Heart right ventricle (tissue), 16 donors: ENCODE measurements at regions not wholly inside any gene's neighbourhood (a gene's known extent, or its start where the extent isn't known, plus 50 kb on each side); places are given as distances from the start of the nearest gene placed in this dataset.

Experiments used
- ATAC-seq, 8 donors: fragments of 200-7000 bp; cut with Tn5 transposase; one replicate each; pipeline ENCODE4 v1.9.1; 2020; ENCODE audit warnings: mild to moderate bottlenecking in 8 of 8, moderate library complexity in 8 of 8, moderate number of reproducible peaks in 1 of 8
- DNase-seq, 2 donors: peaks; one replicate each; pipeline ENCODE4 v3.0.0-alpha.2; 2020
- H3K27ac ChIP-seq, 10 donors: fragments of 200-600 bp; sonication (generic) in 2 of 10; one replicate each; pipeline versions ENCODE4 v1.5.0 to v1.8.0; 2020 to 2022; ENCODE audit warnings: mild to moderate bottlenecking in 3 of 10
- H3K27me3 ChIP-seq, 7 donors: fragments of 200-600 bp; one replicate each; pipeline ENCODE4 v1.8.0; 2021 to 2022; ENCODE audit warnings: mild to moderate bottlenecking in 2 of 7
- H3K36me3 ChIP-seq, 9 donors: fragments of 200-600 bp; sonication (generic) in 1 of 9; one replicate each; pipeline versions ENCODE4 v1.5.0 to v1.8.0; 2020 to 2022; ENCODE audit warnings: mild to moderate bottlenecking in 2 of 9
- H3K4me1 ChIP-seq, 9 donors: fragments of 200-600 bp; sonication (generic) in 1 of 9; one replicate each; pipeline versions ENCODE4 v1.5.0 to v1.8.0; 2020 to 2022; ENCODE audit warnings: mild to moderate bottlenecking in 4 of 9
- H3K4me3 ChIP-seq, 10 donors: fragments of 200-600 bp; sonication (generic) in 2 of 10; one replicate each; pipeline versions ENCODE4 v1.5.0 to v1.8.0; 2020 to 2022; ENCODE audit warnings: mild to moderate bottlenecking in 7 of 10, moderate library complexity in 2 of 10
- H3K9me3 ChIP-seq, 11 donors: fragments of 200-600 bp in 10 of 11; sonication (generic) in 2 of 11; one replicate each; pipeline versions ENCODE4 v1.5.0 to v1.8.0; 2013 to 2022; ENCODE audit warnings: mild to moderate bottlenecking in 2 of 11, control low read depth in 1 of 11, moderate library complexity in 1 of 11
- CTCF ChIP-seq, 9 donors: fragments of 200-600 bp; sonication (generic) in 2 of 9; IDR thresholded peaks; one replicate each; pipeline versions ENCODE4 v1.5.0 to v1.8.0; 2021 to 2022; ENCODE audit warnings: antibody characterized with exemption in 9 of 9, mild to moderate bottlenecking in 5 of 9, moderate library complexity in 1 of 9
- WGBS, 2 donors: extraction: QIAGEN DNeasy Blood & Tissue Kit; methylation state at CpG; one replicate each; pipeline ENCODE4 v1.1.7; 2013; ENCODE audit warnings: inconsistent platforms in 1 of 2; 5-methylcytosine and 5-hydroxymethylcytosine counted together
- intact Hi-C, 10 donors: fragments of 100-400 bp; cut with DNase I; formaldehyde crosslinking; loops; one replicate each; pipeline versions ENCODE4 v1.11.1 to v1.14.2; 2022
- donor health status: Arrhythmogenic right ventricular cardiomyopathy.
- donor health status: ischemic (EF 13 %, LVEDD 7.1; RV severe dilation, severe dysfunction).
- donor health status: healthy with polysubstance abuse.
- donor health status: DM: no; HTN: yes; CAD: no.
- donor health status: DM: no; HTN: no; CAD: no.
- donor health status: ischemic (EF 25% LVEDD 6.9; RV normal size, moderate dysfunction).
- donor health status: ischemic (EF 25% LVEDD 5.7; RV mildly dilated, moderate dysfunction).
- donor health status: healthy.
- donor health status: DM: yes; HTN: yes; CAD: no.
- donor health status: Ischemic cardiomyopathy.
- donor health status: ischemic (EF 35%, LVEDD 5.7; RV mildly dilated, moderate dysfunction).
- donor health status: nonischemic (EF 11% LVEDD 7.7; RV severe dilation, severe dysfunction).
- donor health status: DM: yes; HTN: yes; CAD: no.
- donor health status: PGD.
- donor health status: ischemic (EF 29% LVEDD 5.4; RV normal size, mild dysfunction).
- donor health status: nonischemic (EF 23%, LVEDD 6.1; RV moderate dilation, normal function).

GRCh38 chr18:72041313-72042032, 502.7 kb downstream of the CBLN2 start:
- Histone ChIP-seq H3K9me3 (peaks cover 0 to 4% (median 0%) of the 10 kb centered on the region in 11 donors), H3K27me3 (no peaks in the 10 kb centered on the region), H3K4me3 (no peak overlapping the region), H3K4me1 (no peaks in the 10 kb centered on the region), H3K36me3 (no peaks in the 10 kb centered on the region), H3K27ac (no peak overlapping the region)
- TF ChIP-seq CTCF (IDR thresholded peaks at IDR 0.05) = no peak
- intact Hi-C loops = no loop called here
- ATAC-seq = no peak
- no peak for DNase-seq
- 60 to 66% methylated on average over 7 of the region's 7 CpGs for WGBS, 2 donors

- intact Hi-C loops = loop anchor here in 1 of 10 donors (10.0 kb wide), 1 partner anchor 61 kb away; no protein-coding TSS in a partner anchor
- Histone ChIP-seq H3K9me3 (peaks cover 0 to 11% (median 0%) of the 10 kb centered on the region in 11 donors), H3K4me1 (no peaks in the 10 kb centered on the region), H3K4me3 (no peak overlapping the region), H3K36me3 (no peaks in the 10 kb centered on the region), H3K27me3 (no peaks in the 10 kb centered on the region), H3K27ac (no peak overlapping the region)
- WGBS, 2 donors = 59 to 61% methylated on average over 4 of the region's 4 CpGs
- DNase-seq (no peak), ATAC-seq (no peak)
- no peak for TF ChIP-seq CTCF (IDR thresholded peaks at IDR 0.05)
Observed at GRCh38 chr18:72013427-72013850, 530.7 kb downstream of the CBLN2 start.

GRCh38 chr18:71998547-71999097, 545.5 kb downstream of the CBLN2 start:
- Histone ChIP-seq H3K27ac (no peak overlapping the region), H3K36me3 (no peaks in the 10 kb centered on the region), H3K27me3 (no peaks in the 10 kb centered on the region), H3K4me3 (no peak overlapping the region), H3K9me3 (peaks cover 0 to 31% (median 0%) of the 10 kb centered on the region in 11 donors), H3K4me1 (no peaks in the 10 kb centered on the region)
- no peak for TF ChIP-seq CTCF (IDR thresholded peaks at IDR 0.05)
- DNase-seq (no peak), ATAC-seq (no peak)
- 57 to 59% methylated on average over 4 of the region's 4 CpGs for WGBS, 2 donors
- intact Hi-C loops = no loop called here

GRCh38 chr18:71995904-71996465, 548.2 kb downstream of the CBLN2 start:
- TF ChIP-seq CTCF (IDR thresholded peaks at IDR 0.05) = no peak
- ATAC-seq (no peak), DNase-seq (no peak)
- no peak overlapping the region for H3K27ac ChIP-seq
- intact Hi-C loops = no loop called here
- H3K9me3 ChIP-seq = peaks cover 0 to 17% (median 0%) of the 10 kb centered on the region in 11 donors
- H3K4me3 ChIP-seq = no peak overlapping the region
- H3K4me1 ChIP-seq = no peaks in the 10 kb centered on the region
- no peaks in the 10 kb centered on the region for H3K36me3 ChIP-seq
- H3K27me3 ChIP-seq = no peaks in the 10 kb centered on the region
- WGBS, 2 donors = 80 to 93% methylated on average over 1 of the region's 1 CpG
